Stimulated activated CD4-positive, alpha-beta T cell treated with anti-CD3 and anti-CD28 coated beads, TNF-alpha, amount 100 ng/mL, for 1 hour (primary cell): ENCODE measurements at regions not wholly inside any gene's neighbourhood (a gene's known extent, or its start where the extent isn't known, plus 50 kb on each side); places are given as distances from the start of the nearest gene placed in this dataset.

Experiments
- DNase-seq, 3 donors: peaks; one replicate each; pipeline ENCODE4 v3.0.0-alpha.2; 2020; ENCODE audit warnings: low read depth in 3 of 3, low spot score in 1 of 3

GRCh38 chr6:165917576-165917975 is 250.1 kb downstream of the TBXT start:
- DNase-seq, result no peak

DNA sequence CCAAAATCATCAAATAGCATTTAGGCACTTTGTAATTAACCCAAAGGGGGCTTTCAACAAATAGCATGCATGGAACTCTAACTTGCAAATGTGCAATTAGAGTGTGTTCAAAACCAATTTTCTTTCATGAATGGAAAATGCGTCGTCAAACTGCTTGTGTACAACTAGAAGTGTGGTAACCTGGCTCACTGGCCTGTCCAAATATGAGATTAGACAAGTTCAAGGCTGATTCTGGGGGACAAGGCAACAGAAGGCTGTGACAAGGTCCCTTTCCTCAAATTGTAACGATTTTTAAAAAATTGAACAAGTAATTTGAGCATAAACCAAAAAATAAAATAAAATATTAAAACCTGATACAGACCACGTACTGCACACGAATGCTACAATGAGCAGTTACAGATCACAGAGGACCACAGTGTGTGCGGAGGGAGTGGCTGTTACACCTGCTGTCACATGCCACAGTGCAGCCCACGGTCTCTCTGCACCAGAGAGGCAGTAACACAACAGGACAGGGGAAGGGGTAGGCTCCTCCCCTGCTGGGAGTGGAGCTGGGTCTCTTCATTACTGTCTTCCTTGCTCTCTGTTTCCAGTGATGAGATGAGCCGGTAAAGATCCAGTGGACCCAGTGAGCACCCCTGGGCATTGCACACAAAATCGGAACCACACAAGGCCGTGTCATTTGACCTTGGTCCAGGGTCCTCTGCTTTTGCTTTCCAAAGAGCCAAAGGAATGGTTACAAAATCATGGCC is 252.2 kb upstream of the PDE10A start:
- DNase-seq, result no peak

DNA sequence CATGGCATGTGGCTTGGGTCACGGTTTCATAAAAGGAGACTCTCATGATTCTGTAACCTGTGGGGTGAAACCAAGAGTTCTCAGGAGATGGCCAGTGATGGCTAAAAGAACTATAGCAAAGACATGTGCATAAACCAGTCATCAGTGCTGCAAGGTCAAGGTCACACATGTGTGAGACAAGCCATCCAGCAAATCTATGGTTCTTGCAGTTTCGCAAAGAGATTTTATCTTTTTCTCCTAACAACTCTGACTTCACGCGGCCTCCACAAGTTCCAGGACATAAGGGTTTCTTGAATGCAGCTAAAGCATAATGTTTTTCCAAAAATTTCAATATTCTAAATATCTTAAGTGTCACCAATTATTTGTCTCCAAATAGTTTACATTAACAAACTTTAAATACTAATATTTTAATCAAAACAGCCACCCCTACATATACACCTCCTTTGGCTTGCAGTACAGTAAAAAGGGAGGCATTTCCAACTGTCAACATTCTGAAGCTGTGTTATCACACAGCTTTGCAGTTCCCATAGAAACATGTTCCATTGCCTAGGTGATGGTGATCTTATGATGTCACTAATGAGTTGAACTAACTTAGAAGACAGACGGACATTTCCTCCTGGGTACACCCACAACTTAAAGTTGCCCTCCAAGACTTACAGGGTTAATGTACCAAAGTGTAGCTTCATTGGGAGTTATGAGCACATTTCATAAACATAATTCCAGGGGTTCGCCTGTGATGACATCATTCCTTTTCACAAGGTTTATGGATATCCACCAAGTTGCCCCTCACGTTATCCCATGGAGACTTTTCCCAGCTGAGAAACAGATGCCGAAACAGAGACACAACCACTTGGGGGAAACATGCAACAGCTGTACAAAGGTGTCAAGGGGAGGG is 250.9 kb upstream of the PDE10A start:
- no peak for DNase-seq

DNA sequence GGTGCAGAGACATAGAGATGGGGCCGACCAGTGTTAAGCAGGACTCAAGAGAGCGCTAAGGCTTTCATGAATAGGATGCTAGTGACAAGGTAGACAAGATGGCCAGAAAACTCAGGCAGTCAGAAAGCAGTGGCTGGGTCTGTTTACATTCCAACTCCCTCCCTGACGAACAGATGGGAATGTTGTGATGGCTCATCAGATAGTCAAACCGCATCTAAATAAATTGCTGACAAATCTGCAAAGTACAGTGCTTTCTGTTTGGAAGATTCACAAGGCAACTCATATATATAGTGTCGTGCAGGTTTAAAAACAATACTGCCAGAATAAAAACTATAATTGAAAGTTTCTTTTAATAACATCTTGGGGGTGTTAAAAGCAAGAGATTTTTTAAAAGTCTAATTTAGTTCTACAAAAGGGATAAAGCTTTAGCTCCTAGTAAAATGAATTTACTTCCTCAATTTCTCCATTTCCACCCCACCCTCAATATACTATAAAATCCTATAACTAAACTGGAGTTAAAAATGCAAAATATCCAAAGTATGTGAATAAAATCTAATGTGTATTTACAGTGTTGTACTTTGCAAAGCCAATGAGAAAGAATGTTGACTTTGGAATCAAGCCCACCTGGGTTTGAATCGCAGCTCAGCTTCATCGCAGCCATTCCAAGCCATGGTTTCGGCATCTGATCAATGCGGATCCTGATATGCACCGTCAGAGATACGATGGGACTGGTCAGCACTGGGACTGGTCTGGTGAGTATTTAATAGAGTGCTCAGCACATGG is 247.3 kb upstream of the PDE10A start:
- DNase-seq, result no peak

DNA sequence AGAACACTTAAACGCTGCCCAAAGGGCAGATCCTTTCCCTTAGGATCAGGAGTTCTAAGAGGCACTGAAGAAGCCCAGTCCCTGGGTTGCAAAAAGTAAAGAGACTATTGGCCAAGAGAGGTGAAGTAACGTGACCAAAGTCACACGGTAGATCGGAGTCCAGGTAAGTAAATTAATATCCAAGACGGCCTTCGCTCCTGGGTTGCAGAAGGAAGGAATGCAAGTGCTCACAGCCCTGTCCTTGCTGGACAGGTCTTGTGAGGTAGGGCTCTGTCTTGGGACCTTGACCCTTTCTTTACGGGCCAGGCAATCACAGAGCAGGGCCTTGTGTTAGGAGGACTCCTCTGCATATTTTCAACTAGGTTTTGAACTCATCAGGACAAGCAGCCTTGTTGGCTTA is 243.7 kb upstream of the PDE10A start:
- no peak for DNase-seq

DNA sequence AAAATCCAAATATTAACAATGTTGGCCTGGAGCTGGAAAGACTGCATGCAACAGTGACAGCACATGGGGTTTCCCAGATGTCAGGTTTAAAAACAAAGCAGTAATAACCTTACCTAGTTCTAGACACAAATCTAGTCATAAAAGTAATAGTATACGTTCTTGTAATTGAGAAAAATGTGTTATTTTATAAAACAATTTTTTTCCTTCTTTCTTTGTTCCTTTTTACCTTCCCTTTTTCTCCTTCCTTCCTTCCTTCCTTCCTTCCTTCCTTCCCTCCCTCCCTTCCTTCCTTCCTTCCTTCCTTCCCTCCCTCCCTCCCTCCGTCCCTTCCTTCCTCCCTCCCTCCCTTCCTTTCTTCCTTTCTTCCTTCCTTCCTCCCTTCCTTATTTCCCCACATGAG is 242.7 kb upstream of the PDE10A start:
- DNase-seq, result no peak

DNA sequence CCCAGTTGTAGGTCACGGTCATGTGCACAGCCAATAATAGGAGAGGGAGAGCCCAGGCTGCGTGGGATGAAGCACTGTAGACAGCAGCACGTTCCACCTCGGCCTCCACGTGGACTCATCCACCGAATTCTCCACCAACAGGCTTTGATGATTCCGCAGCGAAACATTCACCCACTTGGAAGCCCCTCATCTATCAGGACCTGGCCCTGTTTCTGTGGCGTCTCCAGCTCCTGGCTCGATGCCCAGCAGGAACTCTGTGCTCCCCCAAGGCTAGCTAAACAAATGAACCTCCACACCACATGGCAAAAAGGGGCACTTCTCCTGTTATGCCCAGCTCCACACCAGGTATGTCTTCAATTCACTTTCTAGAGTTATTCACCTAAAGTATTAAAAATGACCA is 237.9 kb upstream of the PDE10A start:
- no peak for DNase-seq

DNA sequence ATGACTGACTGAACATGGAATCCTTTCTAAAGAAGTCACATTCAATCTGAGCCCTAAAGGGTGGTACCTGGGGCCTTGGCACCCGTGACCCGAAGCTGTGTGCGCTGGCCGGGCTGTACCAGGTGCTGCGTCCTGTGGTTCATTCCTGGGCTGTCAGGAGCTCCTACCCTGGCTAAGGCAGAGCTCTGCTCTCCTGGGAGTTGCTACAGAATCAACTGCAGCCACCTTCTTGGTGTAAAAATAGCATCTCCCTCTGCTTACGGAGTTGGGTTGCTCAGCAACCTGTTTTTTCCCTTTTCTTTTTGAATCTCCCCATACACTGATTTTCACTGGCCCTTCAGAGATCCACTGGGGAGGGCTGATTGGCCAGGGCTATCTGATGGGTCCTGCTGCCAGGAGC is 236.6 kb upstream of the PDE10A start:
- DNase-seq, result no peak

- no peak for DNase-seq
Measured at GRCh38 chr6:165895421-165896165, 232.6 kb upstream of the PDE10A start.

DNA sequence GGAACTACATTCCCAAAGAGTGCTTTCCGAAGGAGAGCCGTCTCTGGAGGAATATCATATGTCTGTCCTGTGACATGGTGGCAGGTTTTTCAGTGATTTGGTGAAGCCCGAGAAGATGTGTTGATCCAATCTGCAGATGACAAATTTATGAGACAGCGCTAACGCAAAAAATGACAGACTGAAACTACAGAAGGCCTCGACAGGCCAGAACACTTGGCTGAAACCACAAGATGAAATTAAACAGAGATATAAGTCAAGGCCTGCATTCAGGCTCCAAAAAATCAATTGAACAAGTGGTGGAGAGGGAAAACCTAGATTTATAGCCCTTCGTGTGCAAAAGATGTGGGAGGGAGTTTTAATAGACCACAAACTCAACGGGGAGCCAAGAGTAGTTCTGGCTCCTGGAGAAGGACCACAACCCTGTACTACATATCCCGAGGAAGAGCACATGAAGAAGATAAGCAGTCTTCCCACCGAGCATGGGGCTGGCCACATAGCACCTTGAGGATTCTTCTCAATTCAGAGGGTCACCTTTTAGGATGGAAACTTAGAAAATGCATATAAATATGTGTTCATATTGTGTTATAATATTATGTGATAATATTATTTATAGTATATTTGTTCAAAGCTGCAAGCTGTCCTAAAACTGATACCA is 231.3 kb upstream of the PDE10A start:
- no peak for DNase-seq

DNA sequence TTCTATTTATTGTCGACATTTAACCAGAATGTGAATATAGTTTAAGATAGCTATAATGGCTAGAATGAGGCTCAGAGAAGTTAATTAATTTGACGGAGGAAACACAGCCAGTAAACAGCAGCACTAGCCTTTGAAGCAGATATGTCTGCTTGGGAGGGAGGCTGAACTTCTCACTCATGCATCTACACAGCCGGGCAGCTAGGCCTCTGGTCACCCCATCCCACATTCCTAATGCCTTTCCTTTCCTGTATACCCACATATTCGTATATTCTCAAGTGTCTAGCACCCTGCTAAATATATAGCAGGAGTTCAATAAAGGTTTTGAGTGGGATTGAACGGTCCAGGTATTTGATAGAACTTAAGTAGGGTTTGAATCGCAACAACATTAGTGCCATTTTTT is 230.4 kb upstream of the PDE10A start:
- no peak for DNase-seq

GRCh38 chr6:165891320-165891719 is 228.3 kb upstream of the PDE10A start:
- no peak for DNase-seq

DNA sequence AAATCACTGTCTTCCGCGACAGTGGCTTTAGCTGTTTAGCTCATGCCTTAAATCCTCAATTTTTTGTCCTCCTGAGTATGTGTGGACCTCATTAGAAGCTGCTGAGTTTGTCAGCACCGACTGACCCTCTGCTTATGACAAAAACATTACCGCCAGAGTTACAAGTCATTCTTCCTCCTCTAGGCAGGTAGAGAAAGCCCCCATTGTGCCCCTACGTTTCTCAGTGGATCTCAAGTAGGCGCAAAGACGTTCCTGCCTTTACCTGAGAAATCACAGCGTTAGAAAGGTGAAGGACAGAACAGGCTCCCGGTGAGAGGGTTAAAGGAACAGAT is 227.3 kb upstream of the PDE10A start:
- no peak for DNase-seq

GRCh38 chr6:165889636-165890403 is 226.8 kb upstream of the PDE10A start:
- no peak for DNase-seq

- no peak for DNase-seq
Measured at GRCh38 chr6:165886169-165886568, 223.1 kb upstream of the PDE10A start.

DNA sequence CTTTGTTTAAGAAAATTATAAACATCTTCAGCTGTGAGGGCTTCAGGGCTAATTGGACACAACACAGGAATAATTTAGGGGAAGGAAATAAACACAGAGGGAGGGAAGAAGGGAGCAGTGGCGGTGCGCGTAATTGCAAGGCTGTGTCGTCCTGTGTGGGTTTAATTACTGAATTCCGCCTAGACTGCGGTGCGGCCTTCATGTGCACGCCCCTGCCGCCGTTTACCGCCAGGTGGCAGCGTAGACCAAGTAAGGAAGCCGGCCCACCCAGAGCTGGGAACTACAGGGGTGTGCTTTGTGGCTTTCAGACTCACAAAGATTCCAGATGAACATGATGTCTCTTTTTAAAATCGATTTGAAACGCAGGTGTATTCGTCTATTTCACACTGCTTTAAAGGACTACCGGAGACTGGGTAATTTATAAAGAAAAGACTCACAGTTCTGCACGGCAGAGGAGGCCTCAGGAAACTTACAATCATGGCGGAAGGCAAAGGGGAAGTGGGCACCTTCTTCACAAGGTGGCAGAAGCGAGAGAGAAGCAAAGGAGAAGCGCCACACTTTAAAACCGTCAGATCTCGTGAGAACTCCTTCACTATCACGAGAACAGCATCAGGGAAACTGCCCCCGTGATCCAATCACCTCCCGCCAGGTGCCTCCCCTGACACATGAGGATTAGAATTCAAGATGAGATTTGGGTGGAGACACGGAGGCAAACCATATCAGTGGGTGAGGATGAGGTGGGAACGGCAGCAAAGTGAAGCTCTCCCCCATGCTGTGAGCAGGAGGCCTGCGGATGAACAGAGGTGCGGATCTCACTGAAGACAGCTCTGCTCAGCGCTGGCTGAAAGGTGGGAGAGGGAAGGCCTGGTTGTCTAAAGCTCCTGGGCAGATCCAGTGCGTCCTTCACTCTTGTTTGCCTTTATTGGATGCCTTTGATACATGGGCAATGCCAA is 222.0 kb upstream of the PDE10A start:
- DNase-seq, result peak in 1 of 3 donors; percentile 61

DNA sequence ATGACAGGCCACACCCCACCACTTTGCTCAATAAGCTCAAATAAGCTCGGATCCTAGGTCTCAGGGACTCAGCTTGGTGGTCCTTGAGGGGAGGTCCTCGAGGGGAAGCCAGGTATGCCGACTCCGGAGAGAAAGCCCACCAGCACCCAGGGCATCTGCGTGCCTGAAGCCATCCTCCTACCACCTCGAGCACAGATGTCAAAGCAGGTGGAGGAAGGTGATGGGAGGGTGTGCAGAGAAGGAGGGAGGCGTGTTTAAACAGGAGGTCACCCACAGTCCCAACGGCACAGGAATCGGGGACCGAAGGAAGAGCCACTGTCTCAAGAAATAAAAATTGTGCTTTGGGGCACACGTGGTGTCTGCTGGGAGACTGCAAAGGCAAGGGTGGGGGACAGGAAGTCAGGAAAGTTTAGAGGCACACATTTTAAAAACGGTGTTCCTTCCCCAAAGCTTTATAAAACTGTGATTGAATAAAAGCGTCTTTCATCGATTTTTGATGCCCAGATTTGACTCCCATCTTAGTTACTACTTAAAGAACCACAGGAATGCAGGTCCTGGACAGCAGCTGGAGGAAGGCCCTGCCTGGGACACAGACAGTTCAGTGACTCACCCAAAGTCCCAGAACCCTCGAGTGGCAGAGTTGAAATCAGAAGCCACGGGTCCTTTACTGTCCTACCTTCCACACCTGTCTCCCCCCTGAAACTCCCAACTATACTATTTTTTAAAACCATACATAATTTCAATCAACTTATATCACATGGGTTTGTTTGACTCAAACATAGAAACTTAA is 221.0 kb upstream of the PDE10A start:
- no peak for DNase-seq

- no peak for DNase-seq
Measured at GRCh38 chr6:165881806-165882205, 218.8 kb upstream of the PDE10A start.
